DOHH2 (cell line): ENCODE measurements at regions not wholly inside any gene's neighbourhood (a gene's known extent, or its start where the extent isn't known, plus 50 kb on each side); places are given as distances from the start of the nearest gene placed in this dataset.

Experiments
- H3F3A ChIP-seq: fragments of 200-600 bp; sonication (generic), shearing (Covaris generic); 2 replicates; pipeline ENCODE4 v1.6.0; 2016; ENCODE audit warnings: antibody characterized with exemption, mild to moderate bottlenecking; ENCODE audit not compliant: control insufficient read depth, insufficient read depth
- H3K27ac ChIP-seq: fragments of 200-600 bp; sonication (generic); 2 replicates; pipeline ENCODE4 v1.5.1; 2014; ENCODE audit warnings: low read depth, mild to moderate bottlenecking, low read length, moderate library complexity
- H3K27me3 ChIP-seq: fragments of 200-600 bp; sonication (generic); 2 replicates; pipeline ENCODE4 v1.6.1; 2014; ENCODE audit warnings: mild to moderate bottlenecking, low read length, mixed read lengths; ENCODE audit not compliant: control insufficient read depth
- H3K36me3 ChIP-seq: fragments of 200-600 bp; sonication (generic); 2 replicates; pipeline ENCODE4 v1.6.1; 2014; ENCODE audit warnings: mild to moderate bottlenecking, low read length, moderate library complexity, mixed read lengths; ENCODE audit not compliant: control insufficient read depth
- H3K4me1 ChIP-seq: fragments of 200-600 bp; sonication (generic); 2 replicates; pipeline ENCODE4 v1.6.1; 2014; ENCODE audit warnings: mild to moderate bottlenecking, low read length, mixed read lengths; ENCODE audit not compliant: control insufficient read depth
- H3K4me2 ChIP-seq: fragments of 200-600 bp; sonication (generic); 2 replicates; pipeline ENCODE4 v1.6.0; 2014; ENCODE audit warnings: mild to moderate bottlenecking, low read length, moderate library complexity
- H3K4me3 ChIP-seq: fragments of 200-600 bp; sonication (generic); 2 replicates; pipeline ENCODE4 v1.5.1; 2014; ENCODE audit warnings: mild to moderate bottlenecking, low read length, mixed read lengths
- H3K79me2 ChIP-seq: fragments of 200-600 bp; sonication (generic); 2 replicates; pipeline ENCODE4 v1.6.1; 2014; ENCODE audit warnings: mild to moderate bottlenecking, low read length, mixed read lengths; ENCODE audit not compliant: control insufficient read depth
- H3K9me2 ChIP-seq: fragments of 200-600 bp; sonication (generic); replicated peaks from 2 replicates; pipeline ENCODE4 v1.6.1; 2014; ENCODE audit warnings: mild to moderate bottlenecking, low read length, mixed read lengths; ENCODE audit not compliant: control insufficient read depth
- H3K9me3 ChIP-seq: fragments of 200-600 bp; sonication (generic); 2 replicates; pipeline ENCODE4 v1.6.1; 2014; ENCODE audit warnings: antibody characterized with exemption, low read length, mixed read lengths; ENCODE audit not compliant: control insufficient read depth, insufficient read depth
- H4K20me1 ChIP-seq: fragments of 200-600 bp; sonication (generic); 2 replicates; pipeline ENCODE4 v1.6.0; 2014; ENCODE audit warnings: low read depth, mild to moderate bottlenecking, antibody characterized with exemption, low read length, moderate library complexity; ENCODE audit not compliant: control insufficient read depth, insufficient read depth
- CTCF ChIP-seq: fragments of 200-600 bp; sonication (generic); IDR thresholded peaks from one replicate; pipeline ENCODE4 v1.5.1; 2014; ENCODE audit warnings: antibody characterized with exemption, mild to moderate bottlenecking, low read depth, low read length; ENCODE audit not compliant: poor library complexity, severe bottlenecking
- EZH2phosphoT487 ChIP-seq: fragments of 200-600 bp; sonication (generic); IDR thresholded peaks from 2 replicates; pipeline ENCODE4 v1.6.1; 2017; ENCODE audit warnings: borderline replicate concordance, mild to moderate bottlenecking, antibody characterized with exemption, low read length, moderate library complexity, mixed read lengths

GRCh38 chr4:84099599-84099998, 399.5 kb downstream of the NKX6-1 start:
- H3K27me3 ChIP-seq = no peaks in the 10 kb centered on the region
- no peaks in the 10 kb centered on the region for H3K9me3 ChIP-seq
- H3K36me3 ChIP-seq = no peaks in the 10 kb centered on the region
- H3K4me3 ChIP-seq = no peak overlapping the region
- H4K20me1 ChIP-seq = no peaks in the 10 kb centered on the region
- no peaks in the 10 kb centered on the region for H3K79me2 ChIP-seq
- H3K4me2 ChIP-seq = no peak overlapping the region
- TF ChIP-seq CTCF (no peak), EZH2phosphoT487 (no peak)
- no peak overlapping the region for H3K27ac ChIP-seq
- H3K9me2 ChIP-seq = no peaks in the 10 kb centered on the region
- no peaks in the 10 kb centered on the region for H3K4me1 ChIP-seq
- no peaks in the 10 kb centered on the region for H3F3A ChIP-seq

GRCh38 chr4:84091266-84091665, 407.8 kb downstream of the NKX6-1 start:
- Histone ChIP-seq H3K9me3 (no peaks in the 10 kb centered on the region), H3K27me3 (no peaks in the 10 kb centered on the region), H3F3A (no peaks in the 10 kb centered on the region), H4K20me1 (no peaks in the 10 kb centered on the region), H3K4me1 (no peaks in the 10 kb centered on the region), H3K4me3 (no peak overlapping the region), H3K4me2 (no peak overlapping the region), H3K36me3 (no peaks in the 10 kb centered on the region), H3K79me2 (no peaks in the 10 kb centered on the region), H3K27ac (no peak overlapping the region), H3K9me2 (no peaks in the 10 kb centered on the region)
- TF ChIP-seq CTCF (no peak), EZH2phosphoT487 (no peak)

- no peaks in the 10 kb centered on the region for H3F3A ChIP-seq
- H3K27ac ChIP-seq = no peak overlapping the region
- no peaks in the 10 kb centered on the region for H3K4me1 ChIP-seq
- H4K20me1 ChIP-seq = no peaks in the 10 kb centered on the region
- TF ChIP-seq CTCF (no peak), EZH2phosphoT487 (no peak)
- H3K9me2 ChIP-seq = no peaks in the 10 kb centered on the region
- H3K9me3 ChIP-seq = no peaks in the 10 kb centered on the region
- no peaks in the 10 kb centered on the region for H3K36me3 ChIP-seq
- H3K27me3 ChIP-seq = no peaks in the 10 kb centered on the region
- H3K4me3 ChIP-seq = no peak overlapping the region
- H3K79me2 ChIP-seq = no peaks in the 10 kb centered on the region
- H3K4me2 ChIP-seq = no peak overlapping the region
Measured at GRCh38 chr4:84089652-84090437, 409.2 kb downstream of the NKX6-1 start.
